ENCODE measurements at regions not wholly inside any gene's neighbourhood (a gene's known extent, or its start where the extent isn't known, plus 50 kb on each side); places are given as distances from the start of the nearest gene placed in this dataset.

GRCh38 chr10:114729103-114729659, 71.1 kb upstream of the ABLIM1 start:
- TF ChIP-seq, protein P1, sequence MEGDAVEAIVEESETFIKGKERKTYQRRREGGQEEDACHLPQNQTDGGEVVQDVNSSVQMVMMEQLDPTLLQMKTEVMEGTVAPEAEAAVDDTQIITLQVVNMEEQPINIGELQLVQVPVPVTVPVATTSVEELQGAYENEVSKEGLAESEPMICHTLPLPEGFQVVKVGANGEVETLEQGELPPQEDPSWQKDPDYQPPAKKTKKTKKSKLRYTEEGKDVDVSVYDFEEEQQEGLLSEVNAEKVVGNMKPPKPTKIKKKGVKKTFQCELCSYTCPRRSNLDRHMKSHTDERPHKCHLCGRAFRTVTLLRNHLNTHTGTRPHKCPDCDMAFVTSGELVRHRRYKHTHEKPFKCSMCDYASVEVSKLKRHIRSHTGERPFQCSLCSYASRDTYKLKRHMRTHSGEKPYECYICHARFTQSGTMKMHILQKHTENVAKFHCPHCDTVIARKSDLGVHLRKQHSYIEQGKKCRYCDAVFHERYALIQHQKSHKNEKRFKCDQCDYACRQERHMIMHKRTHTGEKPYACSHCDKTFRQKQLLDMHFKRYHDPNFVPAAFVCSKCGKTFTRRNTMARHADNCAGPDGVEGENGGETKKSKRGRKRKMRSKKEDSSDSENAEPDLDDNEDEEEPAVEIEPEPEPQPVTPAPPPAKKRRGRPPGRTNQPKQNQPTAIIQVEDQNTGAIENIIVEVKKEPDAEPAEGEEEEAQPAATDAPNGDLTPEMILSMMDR (IDR thresholded peaks at IDR 0.05): no peak
- TF ChIP-seq, protein P2, sequence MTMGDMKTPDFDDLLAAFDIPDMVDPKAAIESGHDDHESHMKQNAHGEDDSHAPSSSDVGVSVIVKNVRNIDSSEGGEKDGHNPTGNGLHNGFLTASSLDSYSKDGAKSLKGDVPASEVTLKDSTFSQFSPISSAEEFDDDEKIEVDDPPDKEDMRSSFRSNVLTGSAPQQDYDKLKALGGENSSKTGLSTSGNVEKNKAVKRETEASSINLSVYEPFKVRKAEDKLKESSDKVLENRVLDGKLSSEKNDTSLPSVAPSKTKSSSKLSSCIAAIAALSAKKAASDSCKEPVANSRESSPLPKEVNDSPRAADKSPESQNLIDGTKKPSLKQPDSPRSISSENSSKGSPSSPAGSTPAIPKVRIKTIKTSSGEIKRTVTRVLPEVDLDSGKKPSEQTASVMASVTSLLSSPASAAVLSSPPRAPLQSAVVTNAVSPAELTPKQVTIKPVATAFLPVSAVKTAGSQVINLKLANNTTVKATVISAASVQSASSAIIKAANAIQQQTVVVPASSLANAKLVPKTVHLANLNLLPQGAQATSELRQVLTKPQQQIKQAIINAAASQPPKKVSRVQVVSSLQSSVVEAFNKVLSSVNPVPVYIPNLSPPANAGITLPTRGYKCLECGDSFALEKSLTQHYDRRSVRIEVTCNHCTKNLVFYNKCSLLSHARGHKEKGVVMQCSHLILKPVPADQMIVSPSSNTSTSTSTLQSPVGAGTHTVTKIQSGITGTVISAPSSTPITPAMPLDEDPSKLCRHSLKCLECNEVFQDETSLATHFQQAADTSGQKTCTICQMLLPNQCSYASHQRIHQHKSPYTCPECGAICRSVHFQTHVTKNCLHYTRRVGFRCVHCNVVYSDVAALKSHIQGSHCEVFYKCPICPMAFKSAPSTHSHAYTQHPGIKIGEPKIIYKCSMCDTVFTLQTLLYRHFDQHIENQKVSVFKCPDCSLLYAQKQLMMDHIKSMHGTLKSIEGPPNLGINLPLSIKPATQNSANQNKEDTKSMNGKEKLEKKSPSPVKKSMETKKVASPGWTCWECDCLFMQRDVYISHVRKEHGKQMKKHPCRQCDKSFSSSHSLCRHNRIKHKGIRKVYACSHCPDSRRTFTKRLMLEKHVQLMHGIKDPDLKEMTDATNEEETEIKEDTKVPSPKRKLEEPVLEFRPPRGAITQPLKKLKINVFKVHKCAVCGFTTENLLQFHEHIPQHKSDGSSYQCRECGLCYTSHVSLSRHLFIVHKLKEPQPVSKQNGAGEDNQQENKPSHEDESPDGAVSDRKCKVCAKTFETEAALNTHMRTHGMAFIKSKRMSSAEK (CRISPR knock-in tag; IDR thresholded peaks at IDR 0.05; ENCODE audit: borderline replicate concordance): no peak
- TF ChIP-seq, protein P3, sequence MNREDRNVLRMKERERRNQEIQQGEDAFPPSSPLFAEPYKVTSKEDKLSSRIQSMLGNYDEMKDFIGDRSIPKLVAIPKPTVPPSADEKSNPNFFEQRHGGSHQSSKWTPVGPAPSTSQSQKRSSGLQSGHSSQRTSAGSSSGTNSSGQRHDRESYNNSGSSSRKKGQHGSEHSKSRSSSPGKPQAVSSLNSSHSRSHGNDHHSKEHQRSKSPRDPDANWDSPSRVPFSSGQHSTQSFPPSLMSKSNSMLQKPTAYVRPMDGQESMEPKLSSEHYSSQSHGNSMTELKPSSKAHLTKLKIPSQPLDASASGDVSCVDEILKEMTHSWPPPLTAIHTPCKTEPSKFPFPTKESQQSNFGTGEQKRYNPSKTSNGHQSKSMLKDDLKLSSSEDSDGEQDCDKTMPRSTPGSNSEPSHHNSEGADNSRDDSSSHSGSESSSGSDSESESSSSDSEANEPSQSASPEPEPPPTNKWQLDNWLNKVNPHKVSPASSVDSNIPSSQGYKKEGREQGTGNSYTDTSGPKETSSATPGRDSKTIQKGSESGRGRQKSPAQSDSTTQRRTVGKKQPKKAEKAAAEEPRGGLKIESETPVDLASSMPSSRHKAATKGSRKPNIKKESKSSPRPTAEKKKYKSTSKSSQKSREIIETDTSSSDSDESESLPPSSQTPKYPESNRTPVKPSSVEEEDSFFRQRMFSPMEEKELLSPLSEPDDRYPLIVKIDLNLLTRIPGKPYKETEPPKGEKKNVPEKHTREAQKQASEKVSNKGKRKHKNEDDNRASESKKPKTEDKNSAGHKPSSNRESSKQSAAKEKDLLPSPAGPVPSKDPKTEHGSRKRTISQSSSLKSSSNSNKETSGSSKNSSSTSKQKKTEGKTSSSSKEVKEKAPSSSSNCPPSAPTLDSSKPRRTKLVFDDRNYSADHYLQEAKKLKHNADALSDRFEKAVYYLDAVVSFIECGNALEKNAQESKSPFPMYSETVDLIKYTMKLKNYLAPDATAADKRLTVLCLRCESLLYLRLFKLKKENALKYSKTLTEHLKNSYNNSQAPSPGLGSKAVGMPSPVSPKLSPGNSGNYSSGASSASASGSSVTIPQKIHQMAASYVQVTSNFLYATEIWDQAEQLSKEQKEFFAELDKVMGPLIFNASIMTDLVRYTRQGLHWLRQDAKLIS (CRISPR knock-in tag; IDR thresholded peaks at IDR 0.05; ENCODE audit: borderline replicate concordance): no peak
- TF ChIP-seq SP1 (CRISPR knock-in tag; conservative IDR thresholded peaks at IDR 0.05) (no peak), USF2 (CRISPR knock-in tag; IDR thresholded peaks at IDR 0.05) (no peak), MLX (CRISPR knock-in tag; IDR thresholded peaks at IDR 0.05) (no peak), USF1 (CRISPR knock-in tag; IDR thresholded peaks at IDR 0.05) (no peak), HMGA2 (CRISPR knock-in tag; IDR thresholded peaks at IDR 0.05) (no peak), TP53 (CRISPR knock-in tag; IDR thresholded peaks at IDR 0.05) (no peak), FOXP1 (CRISPR knock-in tag; IDR thresholded peaks at IDR 0.05; ENCODE audit: borderline replicate concordance) (no peak), FOXJ3 (CRISPR knock-in tag; IDR thresholded peaks at IDR 0.05; ENCODE audit: borderline replicate concordance) (no peak)
- TF ChIP-seq, protein P4, sequence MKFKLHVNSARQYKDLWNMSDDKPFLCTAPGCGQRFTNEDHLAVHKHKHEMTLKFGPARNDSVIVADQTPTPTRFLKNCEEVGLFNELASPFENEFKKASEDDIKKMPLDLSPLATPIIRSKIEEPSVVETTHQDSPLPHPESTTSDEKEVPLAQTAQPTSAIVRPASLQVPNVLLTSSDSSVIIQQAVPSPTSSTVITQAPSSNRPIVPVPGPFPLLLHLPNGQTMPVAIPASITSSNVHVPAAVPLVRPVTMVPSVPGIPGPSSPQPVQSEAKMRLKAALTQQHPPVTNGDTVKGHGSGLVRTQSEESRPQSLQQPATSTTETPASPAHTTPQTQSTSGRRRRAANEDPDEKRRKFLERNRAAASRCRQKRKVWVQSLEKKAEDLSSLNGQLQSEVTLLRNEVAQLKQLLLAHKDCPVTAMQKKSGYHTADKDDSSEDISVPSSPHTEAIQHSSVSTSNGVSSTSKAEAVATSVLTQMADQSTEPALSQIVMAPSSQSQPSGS (CRISPR knock-in tag; IDR thresholded peaks at IDR 0.05; ENCODE audit: borderline replicate concordance, low read depth): no peak
- TF ChIP-seq, protein P5, sequence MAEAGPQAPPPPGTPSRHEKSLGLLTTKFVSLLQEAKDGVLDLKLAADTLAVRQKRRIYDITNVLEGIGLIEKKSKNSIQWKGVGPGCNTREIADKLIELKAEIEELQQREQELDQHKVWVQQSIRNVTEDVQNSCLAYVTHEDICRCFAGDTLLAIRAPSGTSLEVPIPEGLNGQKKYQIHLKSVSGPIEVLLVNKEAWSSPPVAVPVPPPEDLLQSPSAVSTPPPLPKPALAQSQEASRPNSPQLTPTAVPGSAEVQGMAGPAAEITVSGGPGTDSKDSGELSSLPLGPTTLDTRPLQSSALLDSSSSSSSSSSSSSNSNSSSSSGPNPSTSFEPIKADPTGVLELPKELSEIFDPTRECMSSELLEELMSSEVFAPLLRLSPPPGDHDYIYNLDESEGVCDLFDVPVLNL (CRISPR knock-in tag; IDR thresholded peaks at IDR 0.05; ENCODE audit: borderline replicate concordance, low read depth): no peak

Measured in WTC11 (cell line).